GM10266 (cell line): ENCODE measurements at regions not wholly inside any gene's neighbourhood (a gene's known extent, or its start where the extent isn't known, plus 50 kb on each side); places are given as distances from the start of the nearest gene placed in this dataset.

Experiments used
- DNase-seq: peaks from one replicate; pipeline ENCODE4 v3.0.0; 2012; ENCODE audit errors: extremely low spot score
- CTCF ChIP-seq: IDR thresholded peaks from 2 replicates; pipeline ENCODE4 v1.5.1; 2012; ENCODE audit warnings: mild to moderate bottlenecking, low read depth; ENCODE audit not compliant: control insufficient read depth, insufficient read depth; ENCODE audit errors: missing control alignments

DNA sequence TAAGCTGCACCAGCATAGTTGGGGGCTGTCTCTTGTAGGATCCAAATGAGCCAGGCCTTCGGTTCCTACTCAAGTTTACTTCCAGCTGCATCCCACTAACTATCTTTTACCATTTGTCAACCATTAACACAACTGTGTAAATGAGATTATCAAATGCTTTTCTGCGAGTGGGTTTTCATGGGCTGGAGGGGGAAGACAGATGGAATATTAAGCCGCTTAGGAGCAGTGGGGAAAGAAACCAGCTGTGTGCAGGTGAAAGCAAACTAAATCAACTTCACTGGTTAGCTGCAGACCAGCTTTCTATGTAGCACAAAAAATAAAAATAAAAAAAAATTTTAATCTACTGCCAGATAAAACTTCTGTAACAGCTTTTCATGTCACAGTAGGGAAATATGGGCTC is 100.8 kb upstream of the FOXN2 start:
- no peak for DNase-seq
- TF ChIP-seq CTCF = no peak

DNA sequence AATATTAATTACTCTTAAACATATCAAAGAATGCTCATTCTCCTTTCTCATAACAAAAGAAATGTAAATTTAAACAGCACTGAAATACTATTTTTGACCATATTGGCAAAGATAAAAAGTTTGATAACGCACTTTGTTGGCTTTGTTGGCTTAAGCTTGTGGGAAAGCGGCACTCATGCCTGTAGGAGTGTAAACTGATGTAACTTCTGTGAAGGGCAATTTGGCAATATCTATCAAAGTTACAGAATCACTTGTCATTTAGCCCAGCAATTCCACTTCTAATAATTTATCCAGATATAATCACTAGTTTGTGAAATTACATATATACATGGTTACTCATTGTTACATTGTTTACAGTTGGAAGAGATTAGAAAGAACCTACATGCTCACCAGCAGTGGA is 96.3 kb upstream of the FOXN2 start:
- no peak for TF ChIP-seq CTCF
- no peak for DNase-seq

- no peak for TF ChIP-seq CTCF
- no peak for DNase-seq
Measured at GRCh38 chr2:48219234-48219554, 95.3 kb upstream of the FOXN2 start.

DNA sequence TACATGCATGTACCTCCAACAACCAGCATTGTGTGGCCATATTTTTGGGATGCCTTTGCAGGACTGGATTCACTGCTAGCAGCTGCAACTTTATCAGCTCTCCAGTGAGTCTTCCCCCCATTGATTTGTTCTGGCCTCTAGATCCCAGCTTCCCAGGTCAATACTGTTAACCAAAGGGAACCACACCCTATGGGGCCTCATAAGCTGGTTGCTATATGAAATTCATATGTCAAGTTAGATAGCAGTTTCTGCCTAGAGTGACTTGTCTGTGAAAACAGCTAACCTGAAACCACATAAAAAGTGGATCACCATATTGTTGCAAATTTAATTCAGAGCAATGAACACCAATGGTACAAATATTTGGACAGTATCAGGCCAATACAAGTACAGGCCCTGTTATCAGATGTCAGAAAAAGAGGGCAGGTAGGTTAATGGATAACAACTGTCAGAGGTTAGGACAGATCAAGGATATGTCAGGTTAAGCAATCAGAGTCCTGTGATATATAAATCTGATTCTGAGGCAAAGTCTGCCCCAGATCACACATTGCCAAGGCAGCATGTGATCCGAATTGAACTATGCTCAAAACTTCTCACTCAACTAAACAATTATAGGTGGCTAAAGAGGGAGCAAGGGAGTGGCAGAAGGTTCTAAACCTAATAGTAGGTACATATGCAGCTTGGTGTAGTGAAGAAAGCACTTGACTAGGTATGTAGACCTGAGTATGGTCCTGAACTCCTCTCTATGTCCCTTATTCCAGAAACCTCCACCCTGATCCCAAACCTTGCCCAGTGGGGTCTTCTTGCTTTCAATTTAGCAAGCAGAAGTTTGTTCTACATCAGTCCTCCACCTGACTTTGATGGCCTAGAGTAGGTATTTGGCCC is 94.7 kb upstream of the FOXN2 start:
- no peak for TF ChIP-seq CTCF
- no peak for DNase-seq

GRCh38 chr2:48220501-48220900 is 94.0 kb upstream of the FOXN2 start:
- no peak for TF ChIP-seq CTCF
- DNase-seq = no peak

- no peak for TF ChIP-seq CTCF
- no peak for DNase-seq
Measured at GRCh38 chr2:48221846-48222516, 92.5 kb upstream of the FOXN2 start.
